HepG2 (cell line): ENCODE measurements at regions not wholly inside any gene's neighbourhood (a gene's known extent, or its start where the extent isn't known, plus 50 kb on each side); places are given as distances from the start of the nearest gene placed in this dataset.
A peak's percentile ranks its signal among the peaks of the same experiment; 100 is the strongest.

Source experiments
- ATAC-seq: fragments of 200-7000 bp; cut with Tn5 transposase; 3 replicates; pipeline ENCODE4 v1.9.1; 2020; ENCODE audit warnings: mild to moderate bottlenecking, moderate library complexity
- BruUV-seq: library from RNA; stranded (reverse); fragments of 400-500 nt; replicated peaks from 2 replicates; lab custom pipeline; 2021; lab: Mats Ljungman, UMichigan
- CTCF ChIA-PET: fragments of 300-600 bp; formaldehyde crosslinking; extraction: SDS; loops from one replicate; lab custom pipeline; 2021; ENCODE audit warnings: low total read pairs, inconsistent platforms, low intra/inter-chr PET ratio; lab: Yijun Ruan, JAX
- POLR2A ChIA-PET: fragments of 350-600 bp; sonication (Branson Sonifier 250); formaldehyde crosslinking; loops from one replicate; lab custom pipeline; 2020; ENCODE audit warnings: antibody characterized with exemption, inconsistent platforms; lab: Yijun Ruan, JAX
- DNase-seq: peaks from one replicate; pipeline ENCODE4 v3.0.0-alpha.2; 2015; ENCODE audit warnings: low spot score
- FAIRE-seq: peaks from 3 replicates; lab custom pipeline; 2011; peaks lifted over from hg19 to GRCh38; lab: Jason Lieb, UNC
- H2AFZ ChIP-seq: one replicate; pipeline ENCODE4 v1.6.1; 2011; ENCODE audit warnings: low read length, inconsistent platforms
- H3K27ac ChIP-seq: fragments of 300-600 bp; 3 replicates; pipeline ENCODE4 v1.8.0; 2011; ENCODE audit warnings: mixed run types, mild to moderate bottlenecking, mixed read lengths, low read length, inconsistent platforms; ENCODE audit not compliant: insufficient read depth; ENCODE audit errors: extremely low read length
- H3K27me3 ChIP-seq, 2 experiments: fragments of 200-600 bp in 1 of 2; 2 replicates in 1 of 2; 3 replicates in 1 of 2; pipeline versions ENCODE4 v1.6.0 to v1.8.0; 2011; ENCODE audit warnings: low read length in 2 of 2, mild to moderate bottlenecking in 2 of 2, moderate library complexity in 2 of 2, inconsistent platforms in 1 of 2; ENCODE audit not compliant: insufficient read depth in 2 of 2, control insufficient read depth in 1 of 2
- H3K36me3 ChIP-seq, 2 experiments: fragments of 200-600 bp in 1 of 2; replicated peaks in 1 of 2; 2 replicates in 1 of 2; 3 replicates in 1 of 2; pipeline versions ENCODE4 v1.5.1 to v1.8.0; 2011; ENCODE audit warnings: low read length in 2 of 2, inconsistent platforms in 1 of 2; ENCODE audit not compliant: insufficient read depth in 2 of 2, control insufficient read depth in 1 of 2
- H3K4me1 ChIP-seq: 2 replicates; pipeline ENCODE4 v1.5.1; 2012; ENCODE audit warnings: low read length, inconsistent platforms; ENCODE audit not compliant: insufficient read depth
- H3K4me2 ChIP-seq: 2 replicates; pipeline ENCODE4 v1.6.0; 2011; ENCODE audit warnings: low read depth, low read length, inconsistent platforms
- H3K4me3 ChIP-seq, 3 experiments: fragments of 200-600 bp in 1 of 3; sonication (generic), shearing (Covaris generic) in 1 of 3; replicated peaks in 1 of 3; 2 replicates each; pipeline ENCODE4 v1.5.1; 2011 to 2016; ENCODE audit warnings: low read length in 3 of 3, inconsistent platforms in 2 of 3, low read depth in 2 of 3, mild to moderate bottlenecking in 2 of 3, control low read depth in 1 of 3, mixed read lengths in 1 of 3; ENCODE audit not compliant: insufficient read depth in 1 of 3
- H3K79me2 ChIP-seq: one replicate; pipeline ENCODE4 v1.6.1; 2011; ENCODE audit warnings: low read length, inconsistent platforms; ENCODE audit not compliant: insufficient read depth
- H3K9ac ChIP-seq: 2 replicates; pipeline ENCODE4 v1.6.0; 2011; ENCODE audit warnings: mild to moderate bottlenecking, low read depth, low read length, inconsistent platforms; ENCODE audit not compliant: insufficient read depth
- H3K9me3 ChIP-seq: 2 replicates; pipeline ENCODE4 v1.5.1; 2012; ENCODE audit warnings: mild to moderate bottlenecking, low read length
- H4K20me1 ChIP-seq: 2 replicates; pipeline ENCODE4 v1.6.0; 2011; ENCODE audit warnings: inconsistent platforms, mild to moderate bottlenecking, low read length, moderate library complexity; ENCODE audit not compliant: insufficient read depth
- CREB1 ChIP-seq, 2 experiments: fragments of 450-650 bp in 1 of 2; IDR thresholded peaks; 2 replicates each; pipeline ENCODE4 v1.6.1; 2016 to 2017; ENCODE audit warnings: control low read depth in 1 of 2, mild to moderate bottlenecking in 1 of 2, missing compliant biosample characterization in 1 of 2, missing genetic modification characterization in 1 of 2
- EED ChIP-seq: sonication (generic); formaldehyde crosslinking; IDR thresholded peaks from 2 replicates; pipeline ENCODE4 v1.5.0; 2020; ENCODE audit warnings: mild to moderate bottlenecking, missing genetic modification reagents
- FOXA1 ChIP-seq, 2 experiments: fragments of 450-650 bp in 1 of 2; sonication (generic) in 1 of 2; formaldehyde crosslinking in 1 of 2; IDR thresholded peaks; 2 replicates each; pipeline versions ENCODE4 v1.4.0 to v1.6.1; 2016 to 2020; ENCODE audit warnings: missing genetic modification reagents in 1 of 2
- HOXA9 ChIP-seq: sonication (generic); formaldehyde crosslinking; IDR thresholded peaks from 2 replicates; pipeline ENCODE4 v1.8.1; 2022; ENCODE audit warnings: missing genetic modification reagents, mild to moderate bottlenecking, moderate library complexity, borderline replicate concordance
- JUNB ChIP-seq: sonication (generic); formaldehyde crosslinking; IDR thresholded peaks from 2 replicates; pipeline ENCODE4 v1.8.0; 2022; ENCODE audit warnings: missing genetic modification reagents, mild to moderate bottlenecking, borderline replicate concordance
- ZNF367 ChIP-seq: sonication (generic); formaldehyde crosslinking; IDR thresholded peaks from 2 replicates; pipeline ENCODE4 v1.4.0; 2020; ENCODE audit warnings: missing genetic modification reagents, borderline replicate concordance
- ZNF530 ChIP-seq: sonication (generic); formaldehyde crosslinking; IDR thresholded peaks from 2 replicates; pipeline ENCODE4 v1.5.0; 2020; ENCODE audit warnings: low read depth, mild to moderate bottlenecking, missing genetic modification reagents
- ZNF552 ChIP-seq: sonication (generic); formaldehyde crosslinking; IDR thresholded peaks from 2 replicates; pipeline ENCODE4 v1.9.0; 2022; ENCODE audit warnings: missing genetic modification reagents, mild to moderate bottlenecking, borderline replicate concordance
- ZSCAN12 ChIP-seq: sonication (generic); formaldehyde crosslinking; IDR thresholded peaks from 2 replicates; pipeline ENCODE4 v1.9.0; 2021; ENCODE audit warnings: mild to moderate bottlenecking, missing genetic modification reagents
- WGBS: methylation state at CpG from one replicate; pipeline ENCODE4 v1.1.6; 2017; ENCODE audit warnings: low lambda C conversion rate; 5-methylcytosine and 5-hydroxymethylcytosine counted together
- in situ Hi-C: cut with HindIII; loops from 2 replicates; pipeline ENCODE4 v1.10.0; 2017; ENCODE audit warnings: low pct_unique_long_range_greater_than_20kb; ENCODE audit not compliant: extremely low pct_ligation_motif_present
- intact Hi-C: fragments of 100-400 bp; cut with micrococcal nuclease; formaldehyde crosslinking; loops from one replicate; pipeline ENCODE4 v1.10.0; 2022; ENCODE audit not compliant: unreplicated experiment
- TF ChIP-seq, protein P1 (sequence below): sonication (generic); formaldehyde crosslinking; IDR thresholded peaks from 2 replicates; pipeline ENCODE4 v1.9.0; 2021; ENCODE audit warnings: missing genetic modification reagents, borderline replicate concordance

DNA sequence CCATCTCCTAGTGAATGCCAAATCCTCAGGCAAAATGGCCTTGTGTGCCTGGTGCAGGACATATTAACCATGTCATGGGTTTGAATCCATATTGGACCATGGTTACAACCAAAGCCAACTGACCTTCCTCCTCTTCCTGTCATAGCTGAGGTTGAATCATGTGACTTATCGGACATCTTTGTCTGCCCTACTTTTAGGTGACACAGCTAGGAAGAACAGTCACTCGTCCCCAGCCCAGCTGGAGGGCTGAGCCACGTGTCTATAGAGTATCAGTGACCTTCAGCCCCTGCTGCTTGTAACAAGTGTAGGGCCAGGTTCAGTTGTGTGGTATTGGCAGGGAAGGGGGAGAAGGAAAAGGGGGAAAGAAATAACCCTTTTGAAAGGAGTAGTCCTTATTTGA lies 225.2 kb downstream of the KTN1 start:
- Histone ChIP-seq H3K4me2 (no peak overlapping the region), H3K9me3 (no peaks in the 10 kb centered on the region), H3K27me3 (no peaks in the 10 kb centered on the region), H4K20me1 (no peaks in the 10 kb centered on the region), H3K4me1 (peaks cover 25% of the 10 kb centered on the region), H3K36me3 (no peaks in the 10 kb centered on the region), H3K9ac (no peak overlapping the region), H3K79me2 (no peaks in the 10 kb centered on the region), H3K4me3 (no peak overlapping the region), H3K27ac (no peak overlapping the region), H2AFZ (no peak overlapping the region)
- in situ Hi-C loops: no loop called here
- CTCF ChIA-PET: no interaction called here
- POLR2A ChIA-PET: interaction anchor here (0.6 kb wide), 1 partner anchor 13 kb away, joined by 3 read pairs; no protein-coding TSS in a partner anchor
- WGBS: 3% methylated on average over 3 of the region's 3 CpGs
- TF ChIP-seq CREB1 (IDR thresholded peaks at IDR 0.05) (peak; percentile 57; the same call in 1 of the 2 replicates), CREB1 (CRISPR knock-in tag; IDR thresholded peaks at IDR 0.05) (no peak), EED (CRISPR knock-in tag) (no peak)
- no peak for DNase-seq
- intact Hi-C loops: no loop called here
- ATAC-seq: peak; percentile 61; the same call in 2 of the 3 replicates
- FAIRE-seq: no peak
- no TSS peak for BruUV-seq

DNA sequence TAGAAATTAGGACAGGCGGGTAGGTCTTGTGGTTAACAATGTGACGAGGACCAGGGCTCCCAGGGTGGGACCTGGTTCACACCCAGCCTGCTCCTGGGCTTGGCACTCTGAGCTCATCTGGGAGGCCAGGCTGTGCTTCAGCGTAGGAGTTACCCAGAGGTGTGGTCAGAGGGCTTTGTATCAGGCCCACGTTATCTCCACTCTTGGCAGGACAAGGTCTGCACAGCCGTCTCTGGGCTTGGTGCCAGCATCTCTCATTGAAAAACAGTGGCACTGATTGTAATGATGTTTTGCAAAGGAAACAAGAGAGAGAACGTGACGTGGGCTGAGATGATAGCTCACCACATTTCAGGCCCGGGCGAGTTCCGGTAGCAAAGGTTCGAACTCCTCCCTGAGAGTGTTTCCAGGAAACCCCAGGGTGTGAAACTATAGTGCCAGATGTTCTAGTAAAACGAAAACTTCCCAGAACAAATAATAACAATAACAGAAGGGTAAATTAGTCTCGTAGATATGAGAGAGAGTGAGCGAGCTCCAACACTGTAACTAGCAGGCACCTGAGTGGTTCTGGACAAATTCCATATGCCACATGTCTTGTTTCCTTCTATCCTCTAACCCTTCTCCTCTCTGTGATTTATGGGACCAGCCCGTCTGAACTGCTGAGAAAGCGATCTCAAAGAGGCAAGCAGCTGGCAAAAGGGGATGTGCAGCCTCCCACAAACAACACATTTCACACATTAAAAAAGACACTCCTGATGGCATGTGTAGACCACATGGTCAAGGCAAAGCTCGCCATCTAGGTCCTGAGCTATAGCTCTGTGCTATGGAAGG lies 227.3 kb downstream of the KTN1 start:
- FAIRE-seq (no peak), DNase-seq (peak; percentile 28), ATAC-seq (peak; percentile 66)
- Histone ChIP-seq H3K36me3 (no peaks in the 10 kb centered on the region), H3K27me3 (no peaks in the 10 kb centered on the region), H3K4me2 (no peak overlapping the region), H3K9ac (no peak overlapping the region), H3K27ac (no peak overlapping the region), H3K4me3 (no peak overlapping the region), H3K79me2 (no peaks in the 10 kb centered on the region), H3K4me1 (peaks cover 25% of the 10 kb centered on the region), H2AFZ (no peak overlapping the region), H3K9me3 (no peaks in the 10 kb centered on the region), H4K20me1 (no peaks in the 10 kb centered on the region)
- CTCF ChIA-PET: no interaction called here
- no TSS peak for BruUV-seq
- POLR2A ChIA-PET: no interaction called here
- WGBS: 26% methylated on average over 13 of the region's 17 CpGs
- in situ Hi-C loops: no loop called here
- intact Hi-C loops: no loop called here
- TF ChIP-seq FOXA1 (IDR thresholded peaks at IDR 0.05) (no peak), FOXA1 (CRISPR knock-in tag; IDR thresholded peaks at IDR 0.05) (no peak), ZNF530 (CRISPR knock-in tag) (no peak), ZNF552 (no peak), ZSCAN12 (no peak), HOXA9 (CRISPR knock-in tag) (no peak), JUNB (CRISPR knock-in tag) (no peak), ZNF367 (no peak)
- TF ChIP-seq, protein P1, sequence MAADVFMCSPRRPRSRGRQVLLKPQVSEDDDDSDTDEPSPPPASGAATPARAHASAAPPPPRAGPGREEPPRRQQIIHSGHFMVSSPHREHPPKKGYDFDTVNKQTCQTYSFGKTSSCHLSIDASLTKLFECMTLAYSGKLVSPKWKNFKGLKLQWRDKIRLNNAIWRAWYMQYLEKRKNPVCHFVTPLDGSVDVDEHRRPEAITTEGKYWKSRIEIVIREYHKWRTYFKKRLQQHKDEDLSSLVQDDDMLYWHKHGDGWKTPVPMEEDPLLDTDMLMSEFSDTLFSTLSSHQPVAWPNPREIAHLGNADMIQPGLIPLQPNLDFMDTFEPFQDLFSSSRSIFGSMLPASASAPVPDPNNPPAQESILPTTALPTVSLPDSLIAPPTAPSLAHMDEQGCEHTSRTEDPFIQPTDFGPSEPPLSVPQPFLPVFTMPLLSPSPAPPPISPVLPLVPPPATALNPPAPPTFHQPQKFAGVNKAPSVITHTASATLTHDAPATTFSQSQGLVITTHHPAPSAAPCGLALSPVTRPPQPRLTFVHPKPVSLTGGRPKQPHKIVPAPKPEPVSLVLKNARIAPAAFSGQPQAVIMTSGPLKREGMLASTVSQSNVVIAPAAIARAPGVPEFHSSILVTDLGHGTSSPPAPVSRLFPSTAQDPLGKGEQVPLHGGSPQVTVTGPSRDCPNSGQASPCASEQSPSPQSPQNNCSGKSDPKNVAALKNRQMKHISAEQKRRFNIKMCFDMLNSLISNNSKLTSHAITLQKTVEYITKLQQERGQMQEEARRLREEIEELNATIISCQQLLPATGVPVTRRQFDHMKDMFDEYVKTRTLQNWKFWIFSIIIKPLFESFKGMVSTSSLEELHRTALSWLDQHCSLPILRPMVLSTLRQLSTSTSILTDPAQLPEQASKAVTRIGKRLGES (CRISPR knock-in tag): no peak
